Spleen (tissue), 11 donors: ENCODE measurements at regions not wholly inside any gene's neighbourhood (a gene's known extent, or its start where the extent isn't known, plus 50 kb on each side); places are given as distances from the start of the nearest gene placed in this dataset.

Experiments used
- DNase-seq: peaks from one replicate; pipeline ENCODE4 v3.0.0-alpha.2; 2020
- H3K27ac ChIP-seq, 8 donors: fragments of 200-600 bp; sonication (generic) in 7 of 8; 1 replicate in 4 of 8; 2 replicates in 4 of 8; pipeline versions ENCODE4 v1.5.0 to v1.8.0; 2016 to 2021; ENCODE audit warnings: inconsistent platforms in 4 of 8, mild to moderate bottlenecking in 4 of 8, moderate library complexity in 1 of 8
- H3K27me3 ChIP-seq, 7 donors: fragments of 200-600 bp; sonication (generic) in 6 of 7; replicated peaks in 1 of 7; 1 replicate in 4 of 7; 2 replicates in 3 of 7; pipeline versions ENCODE4 v1.5.0 to v1.8.0; 2016 to 2021; ENCODE audit warnings: inconsistent platforms in 3 of 7, mild to moderate bottlenecking in 1 of 7
- H3K36me3 ChIP-seq, 6 donors: fragments of 200-600 bp; sonication (generic) in 5 of 6; 1 replicate in 4 of 6; 2 replicates in 2 of 6; pipeline versions ENCODE4 v1.5.0 to v1.8.0; 2016 to 2021; ENCODE audit warnings: inconsistent platforms in 2 of 6
- H3K4me1 ChIP-seq, 6 donors: fragments of 200-600 bp; sonication (generic) in 5 of 6; 1 replicate in 3 of 6; 2 replicates in 3 of 6; pipeline versions ENCODE4 v1.5.0 to v1.8.0; 2016 to 2021; ENCODE audit warnings: inconsistent platforms in 3 of 6
- H3K4me3 ChIP-seq, 8 donors: fragments of 200-600 bp; sonication (generic) in 7 of 8; 1 replicate in 4 of 8; 2 replicates in 4 of 8; pipeline versions ENCODE4 v1.5.0 to v1.8.0; 2016 to 2021; ENCODE audit warnings: inconsistent platforms in 4 of 8, mild to moderate bottlenecking in 4 of 8, moderate library complexity in 2 of 8
- H3K9me3 ChIP-seq, 8 donors: fragments of 200-600 bp; sonication (generic) in 7 of 8; 1 replicate in 4 of 8; 2 replicates in 4 of 8; pipeline versions ENCODE4 v1.5.0 to v1.8.0; 2016 to 2021; ENCODE audit warnings: inconsistent platforms in 4 of 8
- CTCF ChIP-seq, 11 experiments: fragments of 200-600 bp in 7 of 11; fragments of 450-650 bp in 4 of 11; sonication (generic) in 4 of 11; IDR thresholded peaks in 8 of 11; conservative IDR thresholded peaks in 3 of 11; 1 replicate in 7 of 11; 2 replicates in 4 of 11; pipeline versions ENCODE4 v1.4.0 to v1.8.0; 2016 to 2021; ENCODE audit warnings: antibody characterized with exemption in 11 of 11, inconsistent platforms in 4 of 11, mild to moderate bottlenecking in 1 of 11
- POLR2A ChIP-seq, 3 donors: fragments of 450-650 bp; IDR thresholded peaks; one replicate each; pipeline ENCODE4 v1.5.1; 2017; ENCODE audit warnings: antibody characterized with exemption in 3 of 3, mild to moderate bottlenecking in 1 of 3
- POLR2AphosphoS5 ChIP-seq, 3 donors: sonication (generic); formaldehyde crosslinking; IDR thresholded peaks; one replicate each; pipeline ENCODE4 v1.5.1; 2017; ENCODE audit warnings: antibody characterized with exemption in 3 of 3
- WGBS, 5 donors: extraction: QIAGEN DNeasy Blood & Tissue Kit in 3 of 5; methylation state at CpG; one replicate each; pipeline versions ENCODE4 v1.1.5 to v1.1.7; 2013 to 2018; 5-methylcytosine and 5-hydroxymethylcytosine counted together
- intact Hi-C: fragments of 100-400 bp; cut with DNase I; formaldehyde crosslinking; loops from one replicate; pipeline ENCODE4 v1.15.0; 2023; ENCODE audit warnings: low total_unique reads
- donor health status: healthy with polysubstance abuse.
- donor health status: DM: no; HTN: no; CAD: no; lungs with moderate emphysema.
- donor health status: DM: no; HTN: no; CAD: no.
- donor health status: Bipolar disorder and iron deficiency.
- donor health status: healthy.
- donor health status: DM: no; HTN: no; CAD: no.
- donor health status: DM: yes; HTN: yes; CAD: no.

- DNase-seq: no peak
- TF ChIP-seq CTCF (IDR thresholded peaks at IDR 0.05 in 8 of 11, conservative IDR thresholded peaks at IDR 0.05 in 3 of 11) (no peak), POLR2AphosphoS5 (IDR thresholded peaks at IDR 0.05) (no peak), POLR2A (IDR thresholded peaks at IDR 0.05) (no peak)
- Histone ChIP-seq H3K27me3 (no peaks in the 10 kb centered on the region), H3K9me3 (peaks cover 0 to 7% (median 0%) of the 10 kb centered on the region in 8 donors), H3K4me1 (no peaks in the 10 kb centered on the region), H3K27ac (no peak overlapping the region), H3K36me3 (no peaks in the 10 kb centered on the region), H3K4me3 (no peak overlapping the region)
- WGBS, 5 donors: 53 to 67% (median 65%) methylated on average over 1 of the region's 1 CpG
- intact Hi-C loops: no loop called here
Measured at GRCh38 chr4:23674694-23675093, 215.2 kb downstream of the PPARGC1A start.

- H3K4me1 ChIP-seq: no peaks in the 10 kb centered on the region
- DNase-seq: no peak
- H3K27ac ChIP-seq: no peak overlapping the region
- intact Hi-C loops: no loop called here
- no peaks in the 10 kb centered on the region for H3K27me3 ChIP-seq
- TF ChIP-seq POLR2A (IDR thresholded peaks at IDR 0.05): no peak
- TF ChIP-seq POLR2AphosphoS5 (IDR thresholded peaks at IDR 0.05): no peak
- no peak for TF ChIP-seq CTCF (IDR thresholded peaks at IDR 0.05 in 8 of 11, conservative IDR thresholded peaks at IDR 0.05 in 3 of 11)
- 71 to 89% (median 80%) methylated on average over 3 of the region's 3 CpGs for WGBS, 5 donors
- no peak overlapping the region for H3K4me3 ChIP-seq
- H3K9me3 ChIP-seq: peaks cover 0 to 9% (median 1%) of the 10 kb centered on the region in 8 donors
- H3K36me3 ChIP-seq: no peaks in the 10 kb centered on the region
Measured at GRCh38 chr4:23667659-23668058, 222.2 kb downstream of the PPARGC1A start.

- WGBS, 5 donors: 76 to 88% (median 80%) methylated on average over 2 of the region's 2 CpGs
- intact Hi-C loops: no loop called here
- H3K27ac ChIP-seq: no peak overlapping the region
Measured at GRCh38 chr4:23660865-23661264, 229.0 kb downstream of the PPARGC1A start.

GRCh38 chr4:23654791-23655190 lies 235.1 kb downstream of the PPARGC1A start:
- TF ChIP-seq CTCF (IDR thresholded peaks at IDR 0.05 in 8 of 11, conservative IDR thresholded peaks at IDR 0.05 in 3 of 11) (no peak), POLR2A (IDR thresholded peaks at IDR 0.05) (no peak), POLR2AphosphoS5 (IDR thresholded peaks at IDR 0.05) (no peak)
- intact Hi-C loops: no loop called here

More at GRCh38 chr4:23660865-23661264, 229.0 kb downstream of the PPARGC1A start:
- peaks cover 0 to 6% (median 2%) of the 10 kb centered on the region in 8 donors for H3K9me3 ChIP-seq
- H3K4me3 ChIP-seq: no peak overlapping the region
- H3K4me1 ChIP-seq: no peaks in the 10 kb centered on the region
- TF ChIP-seq CTCF (IDR thresholded peaks at IDR 0.05 in 8 of 11, conservative IDR thresholded peaks at IDR 0.05 in 3 of 11) (no peak), POLR2A (IDR thresholded peaks at IDR 0.05) (no peak), POLR2AphosphoS5 (IDR thresholded peaks at IDR 0.05) (no peak)
- DNase-seq: no peak
- no peaks in the 10 kb centered on the region for H3K36me3 ChIP-seq
- H3K27me3 ChIP-seq: no peaks in the 10 kb centered on the region

More at GRCh38 chr4:23654791-23655190, 235.1 kb downstream of the PPARGC1A start:
- no peaks in the 10 kb centered on the region for H3K36me3 ChIP-seq
- no peaks in the 10 kb centered on the region for H3K27me3 ChIP-seq
- WGBS, 5 donors: 56 to 73% (median 60%) methylated on average over 1 of the region's 1 CpG
- H3K4me1 ChIP-seq: no peaks in the 10 kb centered on the region
- H3K27ac ChIP-seq: no peak overlapping the region
- DNase-seq: no peak
- H3K4me3 ChIP-seq: no peak overlapping the region
- H3K9me3 ChIP-seq: peaks cover 0 to 20% (median 13%) of the 10 kb centered on the region in 8 donors
